Esophagus squamous epithelium (tissue), 5 donors: ENCODE measurements at regions not wholly inside any gene's neighbourhood (a gene's known extent, or its start where the extent isn't known, plus 50 kb on each side); places are given as distances from the start of the nearest gene placed in this dataset.

Source experiments
- DNase-seq: peaks from one replicate; lab custom pipeline; 2025; lab: John Stamatoyannopoulos, UW
- H3K27ac ChIP-seq, 4 donors: fragments of 200-600 bp; sonication (generic); one replicate each; pipeline ENCODE4 v1.5.1; 2016 to 2019; ENCODE audit warnings: mild to moderate bottlenecking in 1 of 4
- H3K27me3 ChIP-seq, 4 donors: fragments of 200-600 bp; sonication (generic); 1 replicate in 3 of 4; 2 replicates in 1 of 4; pipeline versions ENCODE4 v1.5.1 to v1.6.0; 2017 to 2021; ENCODE audit warnings: antibody characterized with exemption in 1 of 4
- H3K36me3 ChIP-seq, 3 donors: fragments of 200-600 bp; sonication (generic); one replicate each; pipeline ENCODE4 v1.5.1; 2016 to 2019
- H3K4me1 ChIP-seq, 3 donors: fragments of 200-600 bp; sonication (generic); one replicate each; pipeline ENCODE4 v1.5.1; 2017 to 2019
- H3K4me3 ChIP-seq, 4 donors: fragments of 200-600 bp; sonication (generic); 1 replicate in 3 of 4; 2 replicates in 1 of 4; pipeline ENCODE4 v1.5.1; 2016 to 2019; ENCODE audit warnings: mild to moderate bottlenecking in 2 of 4, moderate library complexity in 1 of 4
- H3K9me3 ChIP-seq, 3 donors: fragments of 200-600 bp; sonication (generic); one replicate each; pipeline ENCODE4 v1.5.1; 2016 to 2019
- POLR2A ChIP-seq, 4 donors: fragments of 450-650 bp; IDR thresholded peaks; one replicate each; pipeline ENCODE4 v1.6.1; 2017; ENCODE audit warnings: antibody characterized with exemption in 4 of 4, mild to moderate bottlenecking in 4 of 4, moderate library complexity in 3 of 4
- WGBS, 2 donors: methylation state at CpG; one replicate each; pipeline ENCODE4 v1.1.5; 2018; 5-methylcytosine and 5-hydroxymethylcytosine counted together
- intact Hi-C: fragments of 100-400 bp; cut with DNase I; formaldehyde crosslinking; loops from one replicate; pipeline ENCODE4 v1.15.0; 2022
- small RNA-seq, 4 donors: library from RNA; depleted of rRNA; stranded (forward); fragments of <200 nt; gene quantifications; one replicate each; pipeline ENCODE3, GENCODE V24; 2016
- TF ChIP-seq, protein P1 (sequence below), 6 experiments: fragments of 450-650 bp in 4 of 6; fragments of 200-600 bp in 2 of 6; sonication (generic) in 2 of 6; IDR thresholded peaks; one replicate each; pipeline ENCODE4 v1.5.1; 2016 to 2019; ENCODE audit warnings: antibody characterized with exemption in 6 of 6, mild to moderate bottlenecking in 4 of 6, moderate library complexity in 4 of 6
- donor health status: DM: yes; HTN: yes; CAD: no.

DNA sequence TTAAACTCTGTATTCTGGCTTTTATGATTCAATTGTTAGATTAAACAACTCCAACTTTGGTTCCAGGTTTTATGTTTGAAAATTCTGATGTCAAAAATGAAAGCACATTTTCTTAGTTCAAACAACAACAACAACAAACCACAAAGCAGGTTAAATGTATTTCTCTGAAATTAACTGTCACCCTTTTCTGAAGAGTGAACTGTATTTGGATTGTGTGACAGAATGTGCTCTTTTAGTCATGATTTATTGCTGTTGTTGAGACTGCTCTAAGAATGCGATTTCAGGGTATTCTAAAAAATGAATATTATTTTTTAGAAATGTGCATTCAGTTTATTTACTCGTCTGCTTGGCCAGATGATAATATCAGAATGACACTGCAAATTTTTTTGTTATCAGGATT lies 144.1 kb downstream of the GNAI1 start:
- no peaks in the 10 kb centered on the region for H3K9me3 ChIP-seq
- WGBS, 2 donors = 63 to 88% methylated on average over 2 of the region's 2 CpGs
- H3K4me1 ChIP-seq = peaks cover 0 to 17% (median 14%) of the 10 kb centered on the region in 3 donors
- H3K36me3 ChIP-seq = no peaks in the 10 kb centered on the region
- no peak for TF ChIP-seq POLR2A (IDR thresholded peaks at IDR 0.05)
- TF ChIP-seq, protein P1, sequence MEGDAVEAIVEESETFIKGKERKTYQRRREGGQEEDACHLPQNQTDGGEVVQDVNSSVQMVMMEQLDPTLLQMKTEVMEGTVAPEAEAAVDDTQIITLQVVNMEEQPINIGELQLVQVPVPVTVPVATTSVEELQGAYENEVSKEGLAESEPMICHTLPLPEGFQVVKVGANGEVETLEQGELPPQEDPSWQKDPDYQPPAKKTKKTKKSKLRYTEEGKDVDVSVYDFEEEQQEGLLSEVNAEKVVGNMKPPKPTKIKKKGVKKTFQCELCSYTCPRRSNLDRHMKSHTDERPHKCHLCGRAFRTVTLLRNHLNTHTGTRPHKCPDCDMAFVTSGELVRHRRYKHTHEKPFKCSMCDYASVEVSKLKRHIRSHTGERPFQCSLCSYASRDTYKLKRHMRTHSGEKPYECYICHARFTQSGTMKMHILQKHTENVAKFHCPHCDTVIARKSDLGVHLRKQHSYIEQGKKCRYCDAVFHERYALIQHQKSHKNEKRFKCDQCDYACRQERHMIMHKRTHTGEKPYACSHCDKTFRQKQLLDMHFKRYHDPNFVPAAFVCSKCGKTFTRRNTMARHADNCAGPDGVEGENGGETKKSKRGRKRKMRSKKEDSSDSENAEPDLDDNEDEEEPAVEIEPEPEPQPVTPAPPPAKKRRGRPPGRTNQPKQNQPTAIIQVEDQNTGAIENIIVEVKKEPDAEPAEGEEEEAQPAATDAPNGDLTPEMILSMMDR (IDR thresholded peaks at IDR 0.05) = no peak
- H3K27me3 ChIP-seq = no peaks in the 10 kb centered on the region
- DNase-seq = no peak
- intact Hi-C loops = no loop called here
- H3K4me3 ChIP-seq = no peak overlapping the region
- no peak overlapping the region for H3K27ac ChIP-seq

DNA sequence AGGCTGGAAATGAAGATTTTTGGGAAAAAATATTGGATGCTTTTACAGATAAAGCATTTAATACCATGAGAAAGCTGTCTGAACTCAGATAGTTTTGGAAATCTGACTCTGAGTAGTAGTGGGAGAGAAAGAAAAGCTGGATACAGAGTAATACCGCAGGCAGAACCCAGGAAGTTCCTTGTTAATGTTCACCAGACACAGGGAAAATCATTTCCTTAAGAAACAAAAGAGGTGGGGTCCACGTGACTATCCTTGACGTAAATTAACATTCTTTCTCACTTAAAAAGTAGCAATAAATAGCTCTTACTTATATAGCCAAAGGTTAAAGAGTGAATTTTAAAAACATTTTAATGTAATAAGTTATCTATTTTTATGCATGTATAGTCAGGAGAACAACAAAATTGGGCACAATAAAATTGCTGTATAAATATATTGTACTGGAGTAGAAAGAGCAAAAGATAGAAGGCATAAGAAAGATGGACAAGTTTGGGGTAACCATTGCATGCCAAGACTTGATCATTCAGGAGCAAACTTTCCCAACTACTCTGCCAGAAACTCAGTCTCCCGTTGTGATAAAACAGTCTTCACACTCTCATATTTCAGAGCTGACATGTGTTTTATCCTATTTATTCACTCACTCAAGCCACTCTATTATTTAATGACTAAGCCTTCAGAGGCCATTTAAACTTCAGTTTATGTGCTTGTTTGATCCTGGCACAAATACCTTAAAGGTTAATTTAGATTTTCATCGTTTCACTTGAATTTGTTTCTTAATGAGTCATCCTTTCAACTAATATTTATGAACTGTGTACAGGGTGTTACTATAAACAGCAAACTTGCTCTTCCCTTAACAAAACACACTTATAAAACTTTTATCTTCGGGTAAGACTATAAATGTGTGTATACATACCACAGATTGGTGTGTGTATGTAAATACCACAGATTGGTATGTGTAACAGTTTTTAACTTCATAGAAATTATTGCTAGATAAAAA lies 143.1 kb downstream of the GNAI1 start:
- no peaks in the 10 kb centered on the region for H3K36me3 ChIP-seq
- H3K27me3 ChIP-seq = no peaks in the 10 kb centered on the region
- no peak overlapping the region for H3K4me3 ChIP-seq
- no peak for DNase-seq
- intact Hi-C loops = no loop called here
- no peaks in the 10 kb centered on the region for H3K9me3 ChIP-seq
- 30 to 36% methylated on average over 6 of the region's 6 CpGs for WGBS, 2 donors
- TF ChIP-seq, protein P1 (IDR thresholded peaks at IDR 0.05) = no peak
- no peak for TF ChIP-seq POLR2A (IDR thresholded peaks at IDR 0.05)
- H3K27ac ChIP-seq = no peak overlapping the region
- H3K4me1 ChIP-seq = peaks cover 0 to 26% (median 14%) of the 10 kb centered on the region in 3 donors

Small RNA genes in the stretch of these regions (small RNA-seq; reads per million reads assigned to genes)
- gene RN7SL35P = 0 reads per million in 4 donors
- gene SNRPBP1 = 0 reads per million in 4 donors
